HCT116 (cell line): ENCODE measurements at regions not wholly inside any gene's neighbourhood (a gene's known extent, or its start where the extent isn't known, plus 50 kb on each side); places are given as distances from the start of the nearest gene placed in this dataset.
"Not testable (repeated sequence)": the region's sequence is repeated elsewhere in the genome, so short reads cannot be mapped to it uniquely, and the experiment has no call there.

ENCODE experiments used
- ATAC-seq: fragments of 200-7000 bp; cut with Tn5 transposase; 2 replicates; pipeline ENCODE4 v1.9.1; 2020; ENCODE audit warnings: mild to moderate bottlenecking, moderate library complexity
- BruUV-seq: library from RNA; stranded (reverse); fragments of 400-500 nt; replicated peaks from 2 replicates; lab custom pipeline; 2021; lab: Mats Ljungman, UMichigan
- CTCF ChIA-PET: fragments of 300-600 bp; sonication (Branson Sonifier 250); formaldehyde crosslinking; loops from one replicate; lab custom pipeline; 2021; ENCODE audit warnings: antibody characterized with exemption; lab: Charles Lee
- POLR2A ChIA-PET: fragments of 300-600, 350-600 bp; sonication (Branson Sonifier 250); formaldehyde crosslinking; loops from one replicate; lab custom pipeline; 2021; ENCODE audit warnings: antibody characterized with exemption; lab: Charles Lee
- RAD21 ChIA-PET, 2 experiments: fragments of 300-600 bp; sonication (Branson Sonifier 250); formaldehyde crosslinking; loops; one replicate each; lab custom pipeline; 2023; ENCODE audit warnings: low total read pairs in 2 of 2; ENCODE audit not compliant: uncharacterized antibody in 2 of 2, unreplicated experiment in 2 of 2, low non-redundant PET in 1 of 2; lab: Charles Lee
- DNase-seq: peaks from one replicate; pipeline ENCODE4 v3.0.0-alpha.2; 2010; ENCODE audit warnings: low read depth, low spot score
- H2AFZ ChIP-seq: fragments of 200-600 bp; shearing (Covaris generic), sonication (generic); 2 replicates; pipeline ENCODE4 v1.6.1; 2017; ENCODE audit warnings: low read depth, mixed run types, mixed read lengths, antibody characterized with exemption, low read length; ENCODE audit not compliant: poor library complexity, severe bottlenecking
- H3K27ac ChIP-seq: 2 replicates; pipeline ENCODE4 v1.5.1; 2012; ENCODE audit warnings: low read depth, low read length
- H3K27me3 ChIP-seq: fragments of 200-600 bp; sonication (generic); 2 replicates; pipeline ENCODE4 v1.6.1; 2016; ENCODE audit warnings: mixed run types, low read length, mixed read lengths; ENCODE audit not compliant: insufficient read depth
- H3K36me3 ChIP-seq, 2 experiments: fragments of 200-500 bp in 1 of 2; fragments of 200-600 bp in 1 of 2; sonication (Bioruptor generic) in 1 of 2; sonication (generic) in 1 of 2; 2 replicates each; pipeline versions ENCODE4 v1.5.1 to v1.6.1; 2014 to 2016; ENCODE audit warnings: low read length in 2 of 2, inconsistent platforms in 1 of 2, mixed read lengths in 1 of 2, mixed run types in 1 of 2; ENCODE audit not compliant: insufficient read depth in 2 of 2, control insufficient read depth in 1 of 2
- H3K4me1 ChIP-seq, 2 experiments: fragments of 200-600 bp in 1 of 2; sonication (generic) in 1 of 2; 2 replicates each; pipeline versions ENCODE4 v1.5.1 to v1.6.1; 2012 to 2017; ENCODE audit warnings: low read length in 2 of 2, inconsistent platforms in 1 of 2, mild to moderate bottlenecking in 1 of 2, mixed read lengths in 1 of 2, mixed run types in 1 of 2, moderate library complexity in 1 of 2; ENCODE audit not compliant: insufficient read depth in 2 of 2, control insufficient read depth in 1 of 2
- H3K4me2 ChIP-seq: fragments of 200-600 bp; sonication (generic); 2 replicates; pipeline ENCODE4 v1.6.1; 2017; ENCODE audit warnings: mixed run types, low read length, mixed read lengths
- H3K4me3 ChIP-seq, 2 experiments: fragments of 200-600 bp in 1 of 2; sonication (generic) in 1 of 2; replicated peaks in 1 of 2; 2 replicates each; pipeline ENCODE4 v1.5.1; 2011 to 2016; ENCODE audit warnings: low read length in 2 of 2, control low read depth in 1 of 2, low read depth in 1 of 2, mild to moderate bottlenecking in 1 of 2, mixed read lengths in 1 of 2, mixed run types in 1 of 2
- H3K79me2 ChIP-seq: fragments of 200-600 bp; sonication (generic); 2 replicates; pipeline ENCODE4 v1.6.1; 2017; ENCODE audit warnings: mild to moderate bottlenecking, mixed run types, low read length, moderate library complexity, mixed read lengths; ENCODE audit not compliant: insufficient read depth
- H3K9ac ChIP-seq: fragments of 200-600 bp; sonication (generic); 2 replicates; pipeline ENCODE4 v1.6.1; 2016; ENCODE audit warnings: low read length, mixed read lengths
- H3K9me2 ChIP-seq: fragments of 200-600 bp; sonication (generic), shearing (Covaris generic); 2 replicates; pipeline ENCODE4 v1.6.1; 2017; ENCODE audit warnings: mixed run types, mild to moderate bottlenecking, moderate library complexity; ENCODE audit not compliant: insufficient read depth
- H3K9me3 ChIP-seq, 2 experiments: fragments of 200-500 bp in 1 of 2; fragments of 200-600 bp in 1 of 2; sonication (Bioruptor generic) in 1 of 2; sonication (generic) in 1 of 2; 2 replicates each; pipeline ENCODE4 v1.6.1; 2014 to 2017; ENCODE audit warnings: low read length in 2 of 2, mixed read lengths in 2 of 2, inconsistent platforms in 1 of 2, low read depth in 1 of 2, mild to moderate bottlenecking in 1 of 2, mixed run types in 1 of 2, moderate library complexity in 1 of 2; ENCODE audit not compliant: control insufficient read depth in 1 of 2, insufficient read depth in 1 of 2
- H4K20me1 ChIP-seq: fragments of 200-600 bp; sonication (generic), shearing (Covaris generic); 2 replicates; pipeline ENCODE4 v1.6.1; 2017; ENCODE audit warnings: mixed run types, mild to moderate bottlenecking, moderate library complexity; ENCODE audit not compliant: insufficient read depth
- CBX3 ChIP-seq: IDR thresholded peaks from 2 replicates; pipeline ENCODE4 v1.6.1; 2012; ENCODE audit warnings: low read depth
- CEBPB ChIP-seq: IDR thresholded peaks from 2 replicates; pipeline ENCODE4 v1.6.1; 2012; ENCODE audit warnings: low read depth
- ELF1 ChIP-seq: IDR thresholded peaks from 2 replicates; pipeline ENCODE4 v1.6.1; 2012; ENCODE audit warnings: low read depth, borderline replicate concordance
- EZH2 ChIP-seq: fragments of 200-600 bp; sonication (generic); IDR thresholded peaks from 2 replicates; pipeline ENCODE4 v1.6.1; 2017; ENCODE audit warnings: antibody characterized with exemption, mixed run types
- POLR2AphosphoS5 ChIP-seq: IDR thresholded peaks from 2 replicates; pipeline ENCODE4 v1.6.1; 2011; ENCODE audit warnings: mild to moderate bottlenecking, low read depth, low read length, moderate library complexity
- RAD21 ChIP-seq: IDR thresholded peaks from 2 replicates; pipeline ENCODE4 v1.6.1; 2012; ENCODE audit warnings: low read depth, mild to moderate bottlenecking
- SP1 ChIP-seq: IDR thresholded peaks from 2 replicates; pipeline ENCODE4 v1.6.1; 2012; ENCODE audit warnings: low read depth
- YY1 ChIP-seq: IDR thresholded peaks from 2 replicates; pipeline ENCODE4 v1.6.1; 2011; ENCODE audit warnings: low read length, low read depth, moderate library complexity, mild to moderate bottlenecking; ENCODE audit not compliant: insufficient replicate concordance; ENCODE audit errors: extremely low read depth
- ZFX ChIP-seq: fragments of 450-650 bp; IDR thresholded peaks from 2 replicates; pipeline ENCODE4 v1.6.1; 2017
- intact Hi-C: fragments of 100-400 bp; cut with micrococcal nuclease; formaldehyde crosslinking; loops from 2 replicates; pipeline ENCODE4 v1.10.0; 2022
- TF ChIP-seq, protein P1 (sequence below): IDR thresholded peaks from 2 replicates; pipeline ENCODE4 v1.6.1; 2012
- TF ChIP-seq, protein P2 (sequence below): IDR thresholded peaks from 2 replicates; pipeline ENCODE4 v1.6.1; 2012; ENCODE audit warnings: low read depth
- TF ChIP-seq, protein P3 (sequence below), 3 experiments: fragments of 200-600 bp in 1 of 3; sonication (generic) in 1 of 3; IDR thresholded peaks in 2 of 3; conservative IDR thresholded peaks in 1 of 3; 2 replicates each; pipeline ENCODE4 v1.5.1; 2012 to 2017; ENCODE audit warnings: low read depth in 2 of 3, low read length in 2 of 3, antibody characterized with exemption in 1 of 3, borderline replicate concordance in 1 of 3, control low read depth in 1 of 3, mild to moderate bottlenecking in 1 of 3, mixed read lengths in 1 of 3, mixed run types in 1 of 3, moderate library complexity in 1 of 3; ENCODE audit not compliant: insufficient read depth in 1 of 3

DNA sequence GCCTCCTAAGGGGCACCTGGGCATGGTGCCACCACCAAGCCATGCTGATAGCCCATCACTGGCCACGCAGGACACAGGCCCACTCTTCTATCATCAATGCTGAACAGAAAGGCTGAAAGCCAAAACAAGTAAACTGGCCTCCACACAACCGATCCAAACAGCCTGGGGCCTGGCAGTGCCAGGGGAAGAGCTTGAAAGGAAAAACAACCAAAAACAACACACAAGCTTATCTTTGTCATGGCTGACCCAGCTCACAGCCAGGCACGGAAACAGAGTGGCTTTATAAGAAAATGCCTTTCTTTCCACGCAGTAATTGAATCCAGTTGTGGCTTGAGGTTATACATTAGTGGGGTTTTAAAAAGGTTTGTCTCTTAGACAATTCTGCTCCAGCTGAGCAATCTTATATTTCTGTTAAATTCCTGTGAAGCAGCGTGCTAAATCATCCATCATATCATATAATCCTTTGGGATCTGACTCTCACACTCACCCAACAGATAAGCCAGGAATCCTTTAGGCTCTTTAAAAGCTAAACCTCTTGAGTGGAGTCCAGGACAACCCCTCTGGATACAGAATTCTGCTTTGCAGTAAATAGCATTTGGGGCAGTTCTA lies 65.4 kb upstream of the SLC22A16 start:
- TF ChIP-seq SP1 (no peak), CEBPB (no peak), CBX3 (no peak), ELF1 (no peak), RAD21 (no peak), YY1 (no peak), POLR2AphosphoS5 (no peak), EZH2 (no peak), ZFX (no peak)
- TF ChIP-seq, protein P1, sequence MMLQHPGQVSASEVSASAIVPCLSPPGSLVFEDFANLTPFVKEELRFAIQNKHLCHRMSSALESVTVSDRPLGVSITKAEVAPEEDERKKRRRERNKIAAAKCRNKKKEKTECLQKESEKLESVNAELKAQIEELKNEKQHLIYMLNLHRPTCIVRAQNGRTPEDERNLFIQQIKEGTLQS: no peak
- TF ChIP-seq, protein P2, sequence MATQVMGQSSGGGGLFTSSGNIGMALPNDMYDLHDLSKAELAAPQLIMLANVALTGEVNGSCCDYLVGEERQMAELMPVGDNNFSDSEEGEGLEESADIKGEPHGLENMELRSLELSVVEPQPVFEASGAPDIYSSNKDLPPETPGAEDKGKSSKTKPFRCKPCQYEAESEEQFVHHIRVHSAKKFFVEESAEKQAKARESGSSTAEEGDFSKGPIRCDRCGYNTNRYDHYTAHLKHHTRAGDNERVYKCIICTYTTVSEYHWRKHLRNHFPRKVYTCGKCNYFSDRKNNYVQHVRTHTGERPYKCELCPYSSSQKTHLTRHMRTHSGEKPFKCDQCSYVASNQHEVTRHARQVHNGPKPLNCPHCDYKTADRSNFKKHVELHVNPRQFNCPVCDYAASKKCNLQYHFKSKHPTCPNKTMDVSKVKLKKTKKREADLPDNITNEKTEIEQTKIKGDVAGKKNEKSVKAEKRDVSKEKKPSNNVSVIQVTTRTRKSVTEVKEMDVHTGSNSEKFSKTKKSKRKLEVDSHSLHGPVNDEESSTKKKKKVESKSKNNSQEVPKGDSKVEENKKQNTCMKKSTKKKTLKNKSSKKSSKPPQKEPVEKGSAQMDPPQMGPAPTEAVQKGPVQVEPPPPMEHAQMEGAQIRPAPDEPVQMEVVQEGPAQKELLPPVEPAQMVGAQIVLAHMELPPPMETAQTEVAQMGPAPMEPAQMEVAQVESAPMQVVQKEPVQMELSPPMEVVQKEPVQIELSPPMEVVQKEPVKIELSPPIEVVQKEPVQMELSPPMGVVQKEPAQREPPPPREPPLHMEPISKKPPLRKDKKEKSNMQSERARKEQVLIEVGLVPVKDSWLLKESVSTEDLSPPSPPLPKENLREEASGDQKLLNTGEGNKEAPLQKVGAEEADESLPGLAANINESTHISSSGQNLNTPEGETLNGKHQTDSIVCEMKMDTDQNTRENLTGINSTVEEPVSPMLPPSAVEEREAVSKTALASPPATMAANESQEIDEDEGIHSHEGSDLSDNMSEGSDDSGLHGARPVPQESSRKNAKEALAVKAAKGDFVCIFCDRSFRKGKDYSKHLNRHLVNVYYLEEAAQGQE: no peak
- TF ChIP-seq, protein P3, sequence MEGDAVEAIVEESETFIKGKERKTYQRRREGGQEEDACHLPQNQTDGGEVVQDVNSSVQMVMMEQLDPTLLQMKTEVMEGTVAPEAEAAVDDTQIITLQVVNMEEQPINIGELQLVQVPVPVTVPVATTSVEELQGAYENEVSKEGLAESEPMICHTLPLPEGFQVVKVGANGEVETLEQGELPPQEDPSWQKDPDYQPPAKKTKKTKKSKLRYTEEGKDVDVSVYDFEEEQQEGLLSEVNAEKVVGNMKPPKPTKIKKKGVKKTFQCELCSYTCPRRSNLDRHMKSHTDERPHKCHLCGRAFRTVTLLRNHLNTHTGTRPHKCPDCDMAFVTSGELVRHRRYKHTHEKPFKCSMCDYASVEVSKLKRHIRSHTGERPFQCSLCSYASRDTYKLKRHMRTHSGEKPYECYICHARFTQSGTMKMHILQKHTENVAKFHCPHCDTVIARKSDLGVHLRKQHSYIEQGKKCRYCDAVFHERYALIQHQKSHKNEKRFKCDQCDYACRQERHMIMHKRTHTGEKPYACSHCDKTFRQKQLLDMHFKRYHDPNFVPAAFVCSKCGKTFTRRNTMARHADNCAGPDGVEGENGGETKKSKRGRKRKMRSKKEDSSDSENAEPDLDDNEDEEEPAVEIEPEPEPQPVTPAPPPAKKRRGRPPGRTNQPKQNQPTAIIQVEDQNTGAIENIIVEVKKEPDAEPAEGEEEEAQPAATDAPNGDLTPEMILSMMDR (IDR thresholded peaks at IDR 0.05 in 2 of 3, conservative IDR thresholded peaks at IDR 0.05 in 1 of 3; ENCODE audit: borderline replicate concordance in 1 of 3, insufficient read depth in 1 of 3, low read depth in 2 of 3, low read length in 2 of 3): no peak
- no peak overlapping the region for H2AFZ ChIP-seq
- no peaks in the 10 kb centered on the region for H4K20me1 ChIP-seq
- intact Hi-C loops: no loop called here
- H3K9ac ChIP-seq: no peak overlapping the region
- RAD21 ChIA-PET: no interaction called here
- no TSS peak for BruUV-seq
- DNase-seq (no peak), ATAC-seq (no peak)
- no peaks in the 10 kb centered on the region for H3K27me3 ChIP-seq
- H3K4me1 ChIP-seq: peaks cover 36 to 47% of the 10 kb centered on the region in 2 experiments
- H3K36me3 ChIP-seq: no peaks in the 10 kb centered on the region
- no peaks in the 10 kb centered on the region for H3K9me2 ChIP-seq
- POLR2A ChIA-PET: no interaction called here
- H3K79me2 ChIP-seq: no peaks in the 10 kb centered on the region
- H3K9me3 ChIP-seq: peaks cover 0 to 14% of the 10 kb centered on the region in 2 experiments; a peak in 1 of 4 replicates
- H3K4me3 ChIP-seq: no peak overlapping the region
- no peak overlapping the region for H3K27ac ChIP-seq
- CTCF ChIA-PET: no interaction called here
- no peak overlapping the region for H3K4me2 ChIP-seq

DNA sequence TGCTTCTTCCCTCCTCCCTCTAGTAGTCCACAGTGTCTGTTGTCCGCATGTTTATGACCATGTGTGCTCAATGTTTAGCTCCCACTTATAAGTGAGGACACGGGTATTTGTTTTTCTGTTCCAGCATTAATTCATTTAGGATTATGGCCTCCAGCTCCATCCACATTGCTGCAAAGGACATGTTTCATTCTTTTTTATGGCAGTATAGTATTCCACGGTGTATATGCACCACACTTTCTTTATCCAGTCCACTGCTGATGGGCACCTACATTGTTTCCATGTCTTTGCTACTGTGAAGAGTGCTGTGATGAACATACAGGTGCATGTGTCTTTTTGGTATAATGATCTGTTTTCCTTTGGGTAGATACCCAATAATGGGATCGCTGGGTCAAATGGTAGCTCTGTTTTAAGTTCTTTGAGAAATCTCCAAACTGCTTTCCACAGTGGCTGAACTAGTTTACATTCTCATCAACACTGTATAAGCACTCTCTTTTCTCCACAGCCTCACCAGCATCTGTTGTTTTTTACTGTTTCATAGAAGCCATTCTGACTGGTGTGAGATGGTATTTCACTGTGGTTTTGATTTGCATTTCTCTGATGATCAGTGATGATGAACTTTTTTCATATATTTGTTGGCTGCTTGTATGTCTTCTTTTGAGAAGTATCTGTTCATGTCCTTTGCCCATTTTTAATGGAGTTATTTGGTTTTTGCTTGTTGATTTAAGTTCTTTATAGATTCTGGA lies 63.0 kb upstream of the SLC22A16 start:
- H3K36me3 ChIP-seq, DNase-seq, H3K4me3 ChIP-seq, H4K20me1 ChIP-seq, POLR2A ChIA-PET, H2AFZ ChIP-seq, H3K4me2 ChIP-seq, H3K79me2 ChIP-seq, intact Hi-C loops, H3K27ac ChIP-seq, H3K9ac ChIP-seq, RAD21 ChIA-PET, H3K9me2 ChIP-seq, ATAC-seq, H3K27me3 ChIP-seq, BruUV-seq: not testable (repeated sequence)
- CTCF ChIA-PET: interaction anchor here (0.9 to 1.2 kb wide), 2 partner anchors 82 to 143 kb away, joined by 3 read pairs; no protein-coding TSS in a partner anchor
- H3K9me3 ChIP-seq: peaks cover 0 to 11% of the 10 kb centered on the region in 2 experiments; a peak in 1 of 4 replicates
- peaks cover 39 to 57% of the 10 kb centered on the region in 2 experiments for H3K4me1 ChIP-seq
